HG03108 (cell line): ENCODE measurements at regions not wholly inside any gene's neighbourhood (a gene's known extent, or its start where the extent isn't known, plus 50 kb on each side); places are given as distances from the start of the nearest gene placed in this dataset.
"Not testable (repeated sequence)": the region's sequence is repeated elsewhere in the genome, so short reads cannot be mapped to it uniquely, and the experiment has no call there.

Source experiments
- ATAC-seq: cut with Tn5 transposase; IDR thresholded peaks from one replicate; pipeline ENCODE4 v1.9.1; 2021; ENCODE audit warnings: moderate library complexity; ENCODE audit not compliant: unreplicated experiment

- no peak for ATAC-seq
Measured at GRCh38 chr10:23493711-23494110, 54.8 kb downstream of the OTUD1 start.

GRCh38 chr10:23496727-23497126 lies 57.9 kb downstream of the OTUD1 start:
- no peak for ATAC-seq

- no peak for ATAC-seq
Measured at GRCh38 chr10:23499372-23500132, 60.7 kb downstream of the OTUD1 start.

- no peak for ATAC-seq
Measured at GRCh38 chr10:23505797-23506465, 67.1 kb downstream of the OTUD1 start.

DNA sequence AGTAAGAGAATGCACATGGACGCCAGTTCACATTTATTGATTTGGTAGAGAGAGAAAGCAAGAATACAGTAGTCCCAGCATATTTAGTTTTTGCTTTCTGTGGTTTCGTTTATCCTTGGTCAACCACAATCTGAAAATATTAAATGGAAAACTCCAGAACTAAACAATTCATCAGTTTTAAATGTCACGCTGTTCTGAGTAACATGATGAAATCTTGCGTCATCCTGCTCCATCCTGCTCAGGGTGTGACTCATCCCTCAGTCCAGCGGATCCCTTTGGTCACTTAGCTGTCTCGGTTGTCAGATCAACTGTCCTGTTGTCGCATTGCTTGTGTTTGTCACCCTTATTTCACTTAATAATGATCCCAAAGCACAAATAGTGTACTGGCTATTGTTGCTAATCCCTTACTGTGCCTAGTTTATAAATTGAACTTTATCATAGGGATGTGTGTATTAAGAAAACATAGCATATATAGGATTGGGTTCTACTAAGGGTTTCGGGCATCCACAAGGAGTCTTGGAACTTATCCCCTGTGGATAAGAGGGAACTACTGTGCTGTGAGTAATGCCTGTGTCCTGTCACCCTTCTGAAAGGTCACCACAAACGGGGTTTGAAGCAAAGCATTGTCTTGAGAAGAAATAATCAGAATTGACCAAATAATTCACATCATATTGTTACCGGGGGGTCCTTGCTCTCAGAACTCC lies 73.6 kb downstream of the OTUD1 start:
- no peak for ATAC-seq

DNA sequence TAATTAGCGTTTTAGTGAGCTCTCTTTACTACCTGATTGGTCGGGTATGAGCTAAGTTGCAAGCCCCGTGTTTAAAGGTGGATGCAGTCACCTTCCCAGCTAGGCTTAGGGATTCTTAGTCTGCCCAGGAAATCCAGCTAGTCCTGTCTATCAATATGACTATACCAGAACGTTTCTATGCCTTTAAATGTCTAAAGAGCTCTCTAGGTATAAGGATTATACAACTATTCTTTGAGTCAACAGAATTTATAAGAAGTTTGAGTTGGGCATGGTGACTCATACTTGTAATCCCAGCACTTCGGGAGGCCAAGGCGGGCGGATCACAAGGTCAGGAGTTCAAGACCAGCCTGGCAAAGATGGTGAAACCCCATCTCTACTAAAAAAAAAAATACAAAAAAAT lies 74.7 kb downstream of the OTUD1 start:
- ATAC-seq, result not testable (repeated sequence)

- no peak for ATAC-seq
Measured at GRCh38 chr10:23514321-23514720, 75.4 kb downstream of the OTUD1 start.

DNA sequence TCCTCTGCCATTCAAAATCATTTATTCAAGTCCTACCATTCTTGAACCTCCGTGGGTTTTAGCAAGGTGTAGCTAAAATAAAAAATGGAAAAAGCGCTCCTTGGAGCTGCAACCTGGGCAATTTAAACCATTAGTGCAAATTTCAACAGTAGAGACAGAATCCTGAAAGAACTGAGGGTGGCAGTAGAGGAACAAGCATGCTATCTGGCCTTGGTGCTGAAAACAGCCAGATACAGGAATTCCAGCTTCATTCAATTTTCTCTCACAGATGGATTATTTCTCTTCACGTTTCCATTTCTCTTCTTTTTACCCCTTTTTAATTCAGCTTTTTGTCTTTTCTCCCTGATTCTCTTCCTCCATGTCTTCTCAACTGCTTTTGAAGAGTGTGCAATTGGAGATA lies 77.7 kb downstream of the OTUD1 start:
- no peak for ATAC-seq

DNA sequence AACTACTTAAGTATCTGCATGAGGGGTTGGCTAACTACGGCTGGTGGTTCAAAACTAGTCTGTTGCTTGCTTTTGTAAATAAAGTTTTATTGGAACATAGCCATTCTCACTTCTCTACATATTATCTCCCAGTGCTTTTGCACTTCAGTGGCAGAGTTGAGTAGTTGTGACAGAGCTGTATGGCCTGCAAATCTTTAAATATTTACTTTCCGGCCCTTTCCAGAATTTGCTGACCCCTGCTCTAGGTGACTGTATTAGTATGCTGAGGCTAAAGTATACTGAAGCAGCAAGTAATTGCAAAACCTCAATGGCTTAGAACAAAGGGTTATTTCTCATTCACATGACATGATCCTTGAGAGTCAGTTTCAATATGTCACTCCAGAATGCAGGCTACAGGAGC lies 78.3 kb downstream of the OTUD1 start:
- no peak for ATAC-seq

- no peak for ATAC-seq
Measured at GRCh38 chr10:23521735-23522134, 82.9 kb downstream of the OTUD1 start.

- ATAC-seq, result no peak
Measured at GRCh38 chr10:23522345-23522744, 83.5 kb downstream of the OTUD1 start.

DNA sequence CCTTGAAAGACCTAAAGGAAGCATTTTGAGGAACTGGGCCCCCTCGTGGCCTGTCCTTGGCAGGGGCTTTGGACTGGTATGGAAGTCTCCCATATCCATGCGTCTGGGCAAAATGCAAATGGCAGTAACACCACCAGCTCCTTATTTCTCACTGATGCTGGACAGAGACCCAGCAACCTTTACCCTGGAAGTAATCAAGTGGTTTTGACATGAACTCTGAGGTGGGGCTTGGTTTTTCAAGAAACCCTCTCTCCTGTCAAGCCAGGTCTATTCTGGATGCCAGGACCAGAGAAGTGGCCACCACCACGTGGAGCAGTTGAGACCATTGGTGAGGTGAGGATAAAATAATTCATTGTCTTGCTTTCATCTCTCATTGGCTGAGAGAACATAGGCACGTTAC lies 84.4 kb downstream of the OTUD1 start:
- ATAC-seq, result no peak

- no peak for ATAC-seq
Measured at GRCh38 chr10:23525406-23525805, 86.5 kb downstream of the OTUD1 start.

GRCh38 chr10:23528419-23528818 lies 89.5 kb downstream of the OTUD1 start:
- ATAC-seq, result no peak

- ATAC-seq, result no peak
Measured at GRCh38 chr10:23529625-23530024, 90.8 kb downstream of the OTUD1 start.

DNA sequence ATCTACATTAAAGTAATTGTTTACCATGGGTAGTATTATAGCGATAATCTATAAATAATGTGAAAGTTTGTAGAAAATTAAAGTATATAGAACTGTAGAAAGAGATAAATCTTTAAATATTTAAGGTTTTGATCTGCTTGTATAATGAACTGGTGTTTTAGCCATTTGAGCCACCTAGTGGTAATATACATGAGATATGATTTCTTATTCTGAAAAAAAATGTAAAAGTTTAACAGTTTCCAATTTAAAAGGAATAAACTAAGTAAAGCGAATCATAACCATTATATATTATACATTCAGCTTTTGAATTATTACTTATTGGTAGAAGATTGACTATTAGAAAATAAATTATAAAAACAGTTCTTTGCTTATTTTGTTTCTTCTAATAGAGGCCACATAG lies 91.2 kb downstream of the OTUD1 start:
- no peak for ATAC-seq

GRCh38 chr10:23533212-23533611 lies 94.3 kb downstream of the OTUD1 start:
- no peak for ATAC-seq

- ATAC-seq, result no peak
Measured at GRCh38 chr10:23534326-23534725, 95.5 kb downstream of the OTUD1 start.

DNA sequence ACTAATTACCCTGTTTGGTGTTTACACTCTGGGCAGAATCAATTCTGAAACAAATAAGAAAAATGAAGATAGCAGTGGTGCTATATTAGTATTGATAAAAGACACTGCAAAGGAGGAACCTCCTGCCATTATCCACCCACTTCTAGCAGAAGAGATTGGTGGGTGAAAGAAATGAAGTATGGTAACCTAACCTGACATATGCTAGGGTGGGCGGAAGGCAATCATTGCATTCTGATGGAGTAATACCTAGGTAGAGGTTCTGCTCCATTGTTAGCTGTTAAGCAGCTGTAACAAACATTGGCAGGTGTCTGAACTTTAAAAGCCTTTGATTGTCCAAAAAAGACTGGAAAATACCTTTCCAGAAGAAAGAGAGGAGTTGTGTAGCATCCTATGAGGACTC lies 95.9 kb downstream of the OTUD1 start:
- ATAC-seq, result no peak

GRCh38 chr10:23535381-23535780 lies 96.5 kb downstream of the OTUD1 start:
- no peak for ATAC-seq

DNA sequence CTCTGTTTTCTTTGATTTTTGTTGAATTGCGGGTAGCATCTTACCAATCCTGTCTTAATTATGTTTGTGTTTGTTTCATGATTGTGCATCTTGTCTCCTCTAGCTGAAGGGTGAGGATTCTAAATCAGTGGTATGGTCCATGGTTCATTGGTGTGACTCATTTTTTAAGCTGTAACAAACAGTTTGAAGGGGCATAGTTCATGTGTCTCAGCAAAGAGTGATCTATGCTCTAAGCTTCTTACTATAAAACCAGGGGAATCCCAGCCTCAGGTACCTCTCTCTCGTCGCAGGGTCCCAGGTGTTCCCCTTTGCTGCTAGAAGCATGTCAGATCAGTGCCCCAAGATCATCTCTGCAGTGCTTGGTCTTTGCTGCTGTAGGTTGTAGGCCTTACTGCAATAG lies 100.1 kb downstream of the OTUD1 start:
- no peak for ATAC-seq

- ATAC-seq, result no peak
Measured at GRCh38 chr10:23540401-23541030, 101.6 kb downstream of the OTUD1 start.
